ENCODE measurements at regions not wholly inside any gene's neighbourhood (a gene's known extent, or its start where the extent isn't known, plus 50 kb on each side); places are given as distances from the start of the nearest gene placed in this dataset.
"Not testable (repeated sequence)": the region's sequence is repeated elsewhere in the genome, so short reads cannot be mapped to it uniquely, and the experiment has no call there.

DNA sequence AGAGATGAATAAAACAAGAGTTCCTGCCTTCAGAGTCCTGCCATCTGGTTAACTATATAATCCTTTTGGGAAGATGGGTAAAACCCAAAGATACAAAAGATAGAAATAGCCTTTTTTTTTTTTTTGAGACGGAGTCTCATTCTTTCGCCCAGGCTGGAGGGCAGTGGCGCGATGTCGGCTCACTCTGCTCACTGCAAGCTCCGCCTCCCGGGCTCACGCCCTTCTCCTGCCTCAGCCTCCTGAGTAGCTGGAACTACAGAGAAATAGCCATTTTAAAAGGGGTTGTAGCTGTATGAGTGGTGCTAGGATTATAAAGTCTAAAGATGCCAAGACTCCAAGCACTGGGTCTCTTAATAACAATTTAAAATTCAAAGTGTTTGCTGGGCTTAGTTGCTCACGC, 97.2 kb downstream of the KDR start:
- no peaks in the 10 kb centered on the region for H3K4me1 ChIP-seq (ENCODE audit: insufficient read depth)
- no peaks in the 10 kb centered on the region for H3K36me3 ChIP-seq (ENCODE audit: insufficient read depth)
- WGBS = 96% methylated on average over 9 of the region's 9 CpGs
- no peak overlapping the region for H3K27ac ChIP-seq (ENCODE audit: low read depth)
- no peak overlapping the region for H3K4me3 ChIP-seq (ENCODE audit: low read depth, low read length)
- DNase-seq (ENCODE audit: extremely low spot score) = no peak

DNA sequence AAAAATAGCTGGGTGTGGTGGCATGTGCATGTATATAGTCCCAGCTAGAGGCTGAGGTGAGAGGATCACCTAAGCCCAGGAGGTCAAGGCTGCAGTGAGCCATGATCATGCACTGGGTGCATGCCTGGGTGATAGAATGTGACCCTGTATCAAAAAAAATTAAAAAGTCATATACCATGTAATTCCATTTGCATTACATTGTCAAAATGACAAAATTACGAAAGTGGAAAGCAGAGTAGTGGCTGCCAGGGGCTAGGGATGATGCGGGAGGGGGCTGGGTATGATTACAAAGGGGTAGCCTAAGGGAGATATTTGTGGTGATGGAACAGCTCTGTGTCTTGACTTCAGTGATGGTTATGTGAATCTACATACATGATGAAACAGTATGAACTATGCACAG, 97.8 kb downstream of the KDR start:
- no peak overlapping the region for H3K27ac ChIP-seq (ENCODE audit: low read depth)
- WGBS = 90% methylated on average over 2 of the region's 2 CpGs

DNA sequence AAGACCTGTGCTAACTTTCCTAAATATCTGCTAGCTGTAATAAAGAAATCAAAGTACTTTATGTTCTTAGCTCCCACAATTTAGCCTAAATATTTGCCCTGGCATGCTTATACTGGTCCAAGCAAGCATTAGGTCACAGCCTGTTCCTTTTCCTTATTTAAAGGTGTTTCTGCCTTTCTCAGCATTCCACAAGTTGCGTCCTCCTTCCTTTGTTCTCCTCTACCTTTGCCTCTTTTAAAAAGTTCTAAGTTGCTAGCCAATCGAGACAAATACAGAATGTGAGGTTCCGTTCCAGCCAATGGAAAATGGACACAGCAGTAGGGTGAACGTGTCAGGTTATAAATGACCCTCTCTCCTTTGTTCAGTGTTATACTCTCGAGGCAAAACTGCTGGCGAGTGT, 99.9 kb downstream of the KDR start:
- H3K27ac ChIP-seq (ENCODE audit: low read depth); H3K36me3 ChIP-seq (ENCODE audit: insufficient read depth); DNase-seq (ENCODE audit: extremely low spot score); H3K4me3 ChIP-seq (ENCODE audit: low read depth, low read length); H3K4me1 ChIP-seq (ENCODE audit: insufficient read depth): not testable (repeated sequence)
- 76% methylated on average over 6 of the region's 6 CpGs for WGBS

More for the DNA sequence above, 97.8 kb downstream of the KDR start:
- H3K36me3 ChIP-seq (ENCODE audit: insufficient read depth) = no peaks in the 10 kb centered on the region
- no peak for DNase-seq (ENCODE audit: extremely low spot score)
- H3K4me1 ChIP-seq (ENCODE audit: insufficient read depth) = no peaks in the 10 kb centered on the region
- no peak overlapping the region for H3K4me3 ChIP-seq (ENCODE audit: low read depth, low read length)

DNA sequence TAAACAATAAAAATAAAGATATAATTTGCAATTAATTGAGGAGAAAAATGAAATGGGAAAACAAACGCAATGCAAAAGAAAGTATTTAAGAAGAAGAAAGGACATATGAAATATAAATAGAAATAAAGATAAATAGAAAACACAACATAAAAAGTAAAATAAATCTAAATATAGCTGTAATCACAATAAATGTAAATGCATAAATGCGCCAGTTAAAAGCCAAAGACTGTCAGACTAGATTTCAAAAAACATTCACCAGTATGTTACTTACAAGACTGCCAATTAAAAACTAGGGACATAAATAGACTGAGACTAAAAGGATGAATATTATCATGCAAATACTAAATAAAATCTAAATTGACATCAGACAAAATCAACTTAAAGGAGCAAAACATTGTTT, 102.4 kb downstream of the KDR start:
- Histone ChIP-seq H3K27ac (ENCODE audit: low read depth) (no peak overlapping the region), H3K4me3 (ENCODE audit: low read depth, low read length) (no peak overlapping the region), H3K4me1 (ENCODE audit: insufficient read depth) (no peaks in the 10 kb centered on the region), H3K36me3 (ENCODE audit: insufficient read depth) (no peaks in the 10 kb centered on the region)
- WGBS = 96% methylated on average over 2 of the region's 2 CpGs
- no peak for DNase-seq (ENCODE audit: extremely low spot score)

DNA sequence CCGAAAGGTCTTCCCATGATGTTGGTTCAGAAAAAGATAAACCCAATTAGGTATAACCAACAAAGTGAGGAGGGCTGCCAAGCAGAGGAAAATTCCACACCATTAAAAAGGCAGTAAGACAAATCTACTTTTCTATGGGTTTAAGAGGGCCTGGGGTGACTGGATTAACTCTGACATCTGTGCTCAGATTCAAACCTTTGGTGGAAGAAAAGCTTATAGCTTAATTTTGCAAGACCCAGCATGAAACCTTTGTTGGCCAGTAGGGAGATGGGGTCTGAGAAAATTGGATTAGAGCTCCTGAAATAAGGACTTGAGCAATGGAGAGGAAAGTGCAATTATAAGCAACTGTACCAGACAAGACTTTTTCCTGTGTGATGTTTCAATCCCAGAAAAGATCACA, 104.2 kb downstream of the KDR start:
- WGBS = 95% methylated on average over 1 of the region's 1 CpG
- H3K27ac ChIP-seq (ENCODE audit: low read depth) = no peak overlapping the region
- no peak for DNase-seq (ENCODE audit: extremely low spot score)

DNA sequence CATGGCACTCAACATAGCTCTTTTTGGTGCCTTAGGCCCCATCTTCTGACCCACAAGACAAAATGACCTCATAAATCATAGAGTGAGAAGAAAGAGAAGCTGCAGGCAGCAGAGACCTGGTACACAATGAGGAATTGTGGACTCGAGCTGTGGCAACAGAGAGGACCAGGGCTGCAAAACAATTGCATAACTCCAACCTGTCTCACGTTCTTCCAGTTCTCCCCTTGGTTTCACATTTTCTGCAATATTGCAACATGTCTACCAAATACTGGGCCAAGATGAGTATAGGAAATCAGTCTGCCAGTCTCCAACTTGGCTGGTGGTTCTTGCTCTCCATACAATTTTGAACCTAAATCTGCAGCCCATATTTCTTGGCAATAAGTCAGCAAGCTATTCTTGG, 105.3 kb downstream of the KDR start:
- no peaks in the 10 kb centered on the region for H3K36me3 ChIP-seq (ENCODE audit: insufficient read depth)
- 86% methylated on average over 2 of the region's 2 CpGs for WGBS
- no peak for DNase-seq (ENCODE audit: extremely low spot score)
- H3K27ac ChIP-seq (ENCODE audit: low read depth) = no peak overlapping the region
- H3K4me1 ChIP-seq (ENCODE audit: insufficient read depth) = no peaks in the 10 kb centered on the region
- no peak overlapping the region for H3K4me3 ChIP-seq (ENCODE audit: low read depth, low read length)

More for the DNA sequence above, 104.2 kb downstream of the KDR start:
- H3K36me3 ChIP-seq (ENCODE audit: insufficient read depth) = no peaks in the 10 kb centered on the region
- no peak overlapping the region for H3K4me3 ChIP-seq (ENCODE audit: low read depth, low read length)
- no peaks in the 10 kb centered on the region for H3K4me1 ChIP-seq (ENCODE audit: insufficient read depth)

DNA sequence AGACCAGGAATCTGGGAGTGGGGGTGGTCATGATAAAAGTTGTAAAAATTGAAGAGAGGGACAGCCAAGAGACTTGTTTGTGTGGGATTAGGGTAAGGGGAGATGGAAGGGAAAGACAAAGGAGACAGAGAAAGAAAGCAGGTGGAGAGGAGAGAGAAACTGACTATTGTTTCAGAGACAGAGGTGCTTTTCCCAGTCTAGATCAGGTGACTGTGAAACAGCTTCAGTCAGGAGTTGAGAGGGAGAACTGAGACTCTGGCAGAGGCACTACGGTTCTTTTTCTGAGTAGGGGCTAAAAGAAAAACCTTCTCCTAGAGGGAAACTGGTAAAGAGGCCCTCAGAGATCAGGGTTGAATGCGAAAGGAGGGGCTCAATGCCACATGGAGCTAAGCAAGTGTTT, 106.4 kb downstream of the KDR start:
- H3K36me3 ChIP-seq (ENCODE audit: insufficient read depth) = no peaks in the 10 kb centered on the region
- no peak overlapping the region for H3K4me3 ChIP-seq (ENCODE audit: low read depth, low read length)
- H3K27ac ChIP-seq (ENCODE audit: low read depth) = no peak overlapping the region
- WGBS = 86% methylated on average over 2 of the region's 2 CpGs
- no peaks in the 10 kb centered on the region for H3K4me1 ChIP-seq (ENCODE audit: insufficient read depth)
- no peak for DNase-seq (ENCODE audit: extremely low spot score)

DNA sequence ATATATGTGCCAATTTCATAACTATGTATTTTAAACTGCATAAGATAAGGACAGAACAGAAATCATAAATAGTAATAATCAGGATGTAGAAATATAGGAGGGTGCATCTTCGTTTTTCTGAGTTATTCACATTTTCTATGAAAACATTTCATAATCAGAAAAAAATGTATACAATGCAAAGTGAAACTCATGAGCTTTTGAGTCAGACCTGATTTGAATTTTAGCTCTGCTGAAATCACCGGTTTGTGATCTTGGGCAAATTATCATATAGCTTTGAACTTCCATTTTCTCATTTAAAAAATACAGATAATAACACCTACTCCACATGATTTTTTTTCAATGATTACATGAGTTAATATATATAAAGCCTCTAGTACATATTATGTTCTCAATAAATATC, 106.9 kb downstream of the KDR start:
- Histone ChIP-seq H3K4me1 (ENCODE audit: insufficient read depth) (no peaks in the 10 kb centered on the region), H3K27ac (ENCODE audit: low read depth) (no peak overlapping the region), H3K36me3 (ENCODE audit: insufficient read depth) (no peaks in the 10 kb centered on the region), H3K4me3 (ENCODE audit: low read depth, low read length) (no peak overlapping the region)
- 59% methylated on average over 2 of the region's 2 CpGs for WGBS
- no peak for DNase-seq (ENCODE audit: extremely low spot score)

DNA sequence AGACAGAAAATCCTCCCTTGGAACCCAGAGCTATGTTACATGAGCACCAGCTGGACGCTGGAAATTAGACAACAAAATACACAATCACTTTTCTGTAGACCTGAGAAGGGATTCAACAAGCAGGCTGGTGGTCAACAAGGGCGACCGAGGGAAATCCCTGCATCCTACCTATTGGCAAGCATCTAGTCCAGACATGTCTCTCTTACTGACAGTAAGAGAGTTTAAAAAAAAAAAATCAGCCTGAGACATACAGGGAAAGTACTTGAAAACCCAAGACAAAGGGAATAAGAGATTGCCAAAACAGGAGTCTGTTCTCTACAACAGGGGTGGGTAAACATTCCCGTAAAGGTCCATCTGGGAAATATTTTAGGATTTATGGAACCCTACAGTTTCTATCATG, 108.0 kb downstream of the KDR start:
- Histone ChIP-seq H3K27ac (ENCODE audit: low read depth) (no peak overlapping the region), H3K4me1 (ENCODE audit: insufficient read depth) (no peaks in the 10 kb centered on the region), H3K36me3 (ENCODE audit: insufficient read depth) (no peaks in the 10 kb centered on the region), H3K4me3 (ENCODE audit: low read depth, low read length) (no peak overlapping the region)
- DNase-seq (ENCODE audit: extremely low spot score) = no peak
- WGBS = 68% methylated on average over 4 of the region's 4 CpGs

DNA sequence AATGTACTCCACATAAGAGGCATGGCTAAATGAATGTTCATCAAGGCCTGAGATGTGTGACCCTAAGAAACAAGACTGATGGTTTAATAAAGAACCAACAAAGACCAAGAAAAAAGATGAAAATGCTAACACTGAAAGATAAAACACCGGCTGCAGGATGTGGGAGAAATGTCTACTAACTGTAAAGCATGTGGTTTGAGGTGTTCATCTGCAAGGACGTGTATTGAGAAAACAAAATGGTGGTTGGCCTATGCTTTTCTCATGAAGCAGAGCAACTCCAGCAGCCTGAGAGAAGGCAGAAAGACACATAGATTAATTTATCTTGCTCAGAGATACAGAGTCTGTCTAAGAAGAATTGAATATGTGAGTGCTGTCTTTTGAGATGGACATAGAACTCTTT, 109.3 kb downstream of the KDR start:
- H3K4me3 ChIP-seq (ENCODE audit: low read depth, low read length) = no peak overlapping the region
- H3K36me3 ChIP-seq (ENCODE audit: insufficient read depth) = no peaks in the 10 kb centered on the region
- H3K27ac ChIP-seq (ENCODE audit: low read depth) = no peak overlapping the region
- H3K4me1 ChIP-seq (ENCODE audit: insufficient read depth) = no peaks in the 10 kb centered on the region
- DNase-seq (ENCODE audit: extremely low spot score) = no peak
- 86% methylated on average over 2 of the region's 2 CpGs for WGBS

DNA sequence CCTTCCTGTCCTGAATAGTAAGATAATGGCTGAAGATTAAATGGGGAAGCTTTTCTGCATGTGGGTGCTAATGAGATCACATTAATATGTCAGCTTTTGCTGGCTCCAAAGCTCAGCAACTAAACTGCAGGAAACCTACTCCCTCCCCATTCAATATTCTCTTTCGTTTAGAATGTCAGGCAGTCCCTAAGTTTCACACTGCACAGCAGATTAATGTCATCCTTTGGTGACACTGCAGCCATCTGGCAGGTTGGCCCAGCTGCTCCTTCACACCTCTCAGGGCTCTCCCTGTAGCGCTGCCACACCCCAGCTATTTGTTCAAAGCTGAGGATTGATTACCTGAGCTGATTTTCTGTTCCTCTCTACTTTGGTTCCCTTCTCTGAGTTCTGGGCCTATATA, 110.5 kb downstream of the KDR start:
- 59% methylated on average over 2 of the region's 2 CpGs for WGBS
- Histone ChIP-seq H3K27ac (ENCODE audit: low read depth) (no peak overlapping the region), H3K4me1 (ENCODE audit: insufficient read depth) (no peaks in the 10 kb centered on the region), H3K36me3 (ENCODE audit: insufficient read depth) (no peaks in the 10 kb centered on the region), H3K4me3 (ENCODE audit: low read depth, low read length) (no peak overlapping the region)
- no peak for DNase-seq (ENCODE audit: extremely low spot score)

DNA sequence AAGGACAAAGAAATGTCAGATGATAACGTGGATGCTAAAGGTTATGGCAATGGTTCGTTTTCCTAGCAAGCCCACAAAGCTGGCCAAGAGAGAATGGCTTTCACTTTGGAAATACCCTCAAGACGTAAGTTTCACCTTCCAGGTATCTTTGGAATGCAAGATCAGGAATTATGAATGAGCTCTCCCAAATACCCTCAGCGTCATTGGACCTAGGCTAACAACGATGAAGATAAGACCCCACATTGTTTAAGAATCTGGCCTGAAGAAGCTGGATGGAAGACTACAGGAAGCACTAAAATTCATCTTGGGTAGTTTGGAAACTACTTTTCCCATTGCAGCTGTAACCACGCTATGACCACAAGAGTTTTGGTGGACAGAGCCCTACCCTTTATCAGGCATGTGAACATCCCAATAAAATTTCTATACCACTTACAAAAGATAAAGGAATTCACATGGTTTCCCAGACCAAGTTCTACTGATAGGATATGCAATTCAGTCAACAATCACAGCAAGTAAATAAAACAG, 111.9 kb downstream of the KDR start:
- Histone ChIP-seq H3K36me3 (ENCODE audit: insufficient read depth) (no peaks in the 10 kb centered on the region), H3K4me3 (ENCODE audit: low read depth, low read length) (no peak overlapping the region), H3K27ac (ENCODE audit: low read depth) (no peak overlapping the region), H3K4me1 (ENCODE audit: insufficient read depth) (no peaks in the 10 kb centered on the region)
- DNase-seq (ENCODE audit: extremely low spot score) = no peak
- WGBS = 87% methylated on average over 6 of the region's 6 CpGs

DNA sequence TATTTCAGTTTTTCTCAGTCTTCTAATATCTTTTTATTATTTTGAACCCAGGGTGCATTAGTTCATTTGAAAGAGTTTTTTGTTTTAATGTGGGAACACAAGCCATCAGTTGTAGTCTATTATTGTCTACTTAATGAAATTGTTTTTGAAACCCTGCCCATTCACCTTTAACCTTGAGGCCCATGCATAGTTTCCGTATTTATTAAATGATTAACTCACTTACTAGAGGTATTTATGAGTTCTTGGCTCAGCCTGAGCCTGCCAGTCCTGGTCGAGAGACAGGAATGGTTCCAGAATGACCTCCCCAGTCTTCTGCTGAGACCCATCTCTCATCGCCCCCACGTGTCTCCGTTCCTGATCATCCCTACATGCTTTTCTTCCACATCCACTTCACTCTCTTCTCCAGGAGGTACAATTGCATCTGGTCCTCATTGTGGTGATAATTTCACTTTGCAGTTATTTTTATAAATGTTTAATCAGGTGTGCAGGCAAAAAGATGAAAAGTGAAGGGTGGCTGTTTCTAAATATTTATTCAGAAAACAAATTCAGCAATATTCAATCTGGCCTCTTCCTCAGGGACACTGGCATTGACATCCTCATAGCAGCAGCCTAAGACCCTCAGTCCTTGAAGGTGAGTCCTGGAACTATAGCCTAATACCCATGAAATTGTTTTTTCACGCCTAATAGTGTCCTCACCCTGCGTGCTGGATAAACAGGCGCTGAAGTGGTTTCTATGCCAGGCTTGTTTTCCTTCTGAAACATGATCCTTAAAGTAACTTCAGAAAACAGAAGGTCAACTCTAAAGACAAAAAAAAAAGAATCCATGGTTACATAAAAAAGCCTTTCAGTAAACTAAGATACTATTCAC, 112.8 kb downstream of the KDR start:
- DNase-seq (ENCODE audit: extremely low spot score) = no peak
- no peak overlapping the region for H3K4me3 ChIP-seq (ENCODE audit: low read depth, low read length)
- no peaks in the 10 kb centered on the region for H3K36me3 ChIP-seq (ENCODE audit: insufficient read depth)
- no peak overlapping the region for H3K27ac ChIP-seq (ENCODE audit: low read depth)
- WGBS = 61% methylated on average over 8 of the region's 8 CpGs
- H3K4me1 ChIP-seq (ENCODE audit: insufficient read depth) = no peaks in the 10 kb centered on the region

DNA sequence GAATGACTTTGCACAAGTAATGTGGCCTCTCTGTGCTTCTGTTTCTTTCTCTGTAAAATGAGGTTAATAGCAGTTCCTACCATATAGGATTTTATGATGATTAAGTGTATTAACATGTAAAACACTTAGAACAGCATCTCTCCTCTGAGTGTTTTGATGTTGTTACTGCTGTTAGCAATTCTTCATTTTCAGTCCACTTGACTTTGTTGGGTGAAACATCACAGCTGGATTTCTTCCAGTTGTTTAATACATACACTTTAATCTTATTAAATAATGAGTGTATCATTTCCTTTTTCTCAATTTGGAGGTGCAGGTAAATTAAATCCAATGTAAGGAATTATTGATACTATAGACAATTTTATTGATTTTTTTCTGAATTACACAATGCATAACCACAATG, 113.6 kb downstream of the KDR start:
- H3K27ac ChIP-seq (ENCODE audit: low read depth) = no peak overlapping the region
- DNase-seq (ENCODE audit: extremely low spot score) = no peak
- H3K4me3 ChIP-seq (ENCODE audit: low read depth, low read length) = no peak overlapping the region
- no peaks in the 10 kb centered on the region for H3K4me1 ChIP-seq (ENCODE audit: insufficient read depth)
- no peaks in the 10 kb centered on the region for H3K36me3 ChIP-seq (ENCODE audit: insufficient read depth)
